ENCODE measurements at regions not wholly inside any gene's neighbourhood (a gene's known extent, or its start where the extent isn't known, plus 50 kb on each side); places are given as distances from the start of the nearest gene placed in this dataset.

GRCh38 chr6:74814440-74814839 lies 391.4 kb downstream of the COL12A1 start:
- no peak for TF ChIP-seq CTCF (IDR thresholded peaks at IDR 0.05 in 8 of 11, conservative IDR thresholded peaks at IDR 0.05 in 3 of 11)
- no peak for TF ChIP-seq POLR2A (IDR thresholded peaks at IDR 0.05)
